HG03175 (cell line): ENCODE measurements at regions not wholly inside any gene's neighbourhood (a gene's known extent, or its start where the extent isn't known, plus 50 kb on each side); places are given as distances from the start of the nearest gene placed in this dataset.

Experiments
- ATAC-seq: cut with Tn5 transposase; IDR thresholded peaks from one replicate; pipeline ENCODE4 v1.9.1; 2021; ENCODE audit warnings: mild to moderate bottlenecking, moderate library complexity; ENCODE audit not compliant: unreplicated experiment

GRCh38 chr7:114007386-114007785 is 88.6 kb upstream of the PPP1R3A start:
- ATAC-seq = no peak

GRCh38 chr7:113998934-113999333 is 80.1 kb upstream of the PPP1R3A start:
- no peak for ATAC-seq

GRCh38 chr7:113996405-113996804 is 77.6 kb upstream of the PPP1R3A start:
- no peak for ATAC-seq

GRCh38 chr7:113986216-113986615 is 67.4 kb upstream of the PPP1R3A start:
- no peak for ATAC-seq

- no peak for ATAC-seq
These were observed 57.7 kb upstream of the PPP1R3A start for GRCh38 chr7:113976508-113976907.

- ATAC-seq = no peak
These were observed 49.9 kb upstream of the PPP1R3A start for GRCh38 chr7:113968713-113969112.
